ENCODE measurements at regions not wholly inside any gene's neighbourhood (a gene's known extent, or its start where the extent isn't known, plus 50 kb on each side); places are given as distances from the start of the nearest gene placed in this dataset.

GRCh38 chr19:31626941-31627340 is 277.7 kb upstream of the TSHZ3 start:
- TF ChIP-seq POLR2AphosphoS5 (IDR thresholded peaks at IDR 0.05) (no peak), POLR2A (IDR thresholded peaks at IDR 0.05) (no peak)
- TF ChIP-seq, protein P1, sequence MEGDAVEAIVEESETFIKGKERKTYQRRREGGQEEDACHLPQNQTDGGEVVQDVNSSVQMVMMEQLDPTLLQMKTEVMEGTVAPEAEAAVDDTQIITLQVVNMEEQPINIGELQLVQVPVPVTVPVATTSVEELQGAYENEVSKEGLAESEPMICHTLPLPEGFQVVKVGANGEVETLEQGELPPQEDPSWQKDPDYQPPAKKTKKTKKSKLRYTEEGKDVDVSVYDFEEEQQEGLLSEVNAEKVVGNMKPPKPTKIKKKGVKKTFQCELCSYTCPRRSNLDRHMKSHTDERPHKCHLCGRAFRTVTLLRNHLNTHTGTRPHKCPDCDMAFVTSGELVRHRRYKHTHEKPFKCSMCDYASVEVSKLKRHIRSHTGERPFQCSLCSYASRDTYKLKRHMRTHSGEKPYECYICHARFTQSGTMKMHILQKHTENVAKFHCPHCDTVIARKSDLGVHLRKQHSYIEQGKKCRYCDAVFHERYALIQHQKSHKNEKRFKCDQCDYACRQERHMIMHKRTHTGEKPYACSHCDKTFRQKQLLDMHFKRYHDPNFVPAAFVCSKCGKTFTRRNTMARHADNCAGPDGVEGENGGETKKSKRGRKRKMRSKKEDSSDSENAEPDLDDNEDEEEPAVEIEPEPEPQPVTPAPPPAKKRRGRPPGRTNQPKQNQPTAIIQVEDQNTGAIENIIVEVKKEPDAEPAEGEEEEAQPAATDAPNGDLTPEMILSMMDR (IDR thresholded peaks at IDR 0.05): no peak
